ENCODE measurements at regions not wholly inside any gene's neighbourhood (a gene's known extent, or its start where the extent isn't known, plus 50 kb on each side); places are given as distances from the start of the nearest gene placed in this dataset.
"Not testable (repeated sequence)": the region's sequence is repeated elsewhere in the genome, so short reads cannot be mapped to it uniquely, and the experiment has no call there.

DNA sequence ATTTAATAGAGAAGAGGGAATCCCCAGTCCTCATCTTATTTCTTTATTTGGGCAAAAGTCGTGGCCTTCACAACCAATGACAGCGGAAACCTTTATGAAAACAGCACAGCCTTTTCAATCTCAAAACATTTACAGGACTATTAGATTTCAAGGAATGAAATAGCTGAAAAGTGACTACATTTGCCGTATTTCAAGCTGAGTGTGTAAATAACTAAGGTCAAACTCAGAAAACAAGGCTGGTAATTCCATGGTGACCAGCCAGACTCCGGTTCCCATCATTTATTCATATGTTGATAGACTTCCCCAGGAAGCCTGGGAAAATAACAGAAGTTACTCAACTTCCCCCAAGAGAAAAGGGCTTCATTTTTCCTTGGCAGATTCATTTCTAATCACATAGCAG, 457.3 kb upstream of the NFE2L3 start:
- H3K4me3 ChIP-seq (ENCODE audit: low read depth, low read length), result no peak overlapping the region
- DNase-seq (ENCODE audit: low read depth), result no peak
- TF ChIP-seq, protein P1, sequence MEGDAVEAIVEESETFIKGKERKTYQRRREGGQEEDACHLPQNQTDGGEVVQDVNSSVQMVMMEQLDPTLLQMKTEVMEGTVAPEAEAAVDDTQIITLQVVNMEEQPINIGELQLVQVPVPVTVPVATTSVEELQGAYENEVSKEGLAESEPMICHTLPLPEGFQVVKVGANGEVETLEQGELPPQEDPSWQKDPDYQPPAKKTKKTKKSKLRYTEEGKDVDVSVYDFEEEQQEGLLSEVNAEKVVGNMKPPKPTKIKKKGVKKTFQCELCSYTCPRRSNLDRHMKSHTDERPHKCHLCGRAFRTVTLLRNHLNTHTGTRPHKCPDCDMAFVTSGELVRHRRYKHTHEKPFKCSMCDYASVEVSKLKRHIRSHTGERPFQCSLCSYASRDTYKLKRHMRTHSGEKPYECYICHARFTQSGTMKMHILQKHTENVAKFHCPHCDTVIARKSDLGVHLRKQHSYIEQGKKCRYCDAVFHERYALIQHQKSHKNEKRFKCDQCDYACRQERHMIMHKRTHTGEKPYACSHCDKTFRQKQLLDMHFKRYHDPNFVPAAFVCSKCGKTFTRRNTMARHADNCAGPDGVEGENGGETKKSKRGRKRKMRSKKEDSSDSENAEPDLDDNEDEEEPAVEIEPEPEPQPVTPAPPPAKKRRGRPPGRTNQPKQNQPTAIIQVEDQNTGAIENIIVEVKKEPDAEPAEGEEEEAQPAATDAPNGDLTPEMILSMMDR (conservative IDR thresholded peaks at IDR 0.05; ENCODE audit: low read depth, low read length), result no peak

GRCh38 chr7:25696571-25696970, 455.4 kb upstream of the NFE2L3 start:
- TF ChIP-seq, protein P1 (conservative IDR thresholded peaks at IDR 0.05; ENCODE audit: low read depth, low read length), result no peak
- H3K4me3 ChIP-seq (ENCODE audit: low read depth, low read length), result no peak overlapping the region
- no peak for DNase-seq (ENCODE audit: low read depth)

DNA sequence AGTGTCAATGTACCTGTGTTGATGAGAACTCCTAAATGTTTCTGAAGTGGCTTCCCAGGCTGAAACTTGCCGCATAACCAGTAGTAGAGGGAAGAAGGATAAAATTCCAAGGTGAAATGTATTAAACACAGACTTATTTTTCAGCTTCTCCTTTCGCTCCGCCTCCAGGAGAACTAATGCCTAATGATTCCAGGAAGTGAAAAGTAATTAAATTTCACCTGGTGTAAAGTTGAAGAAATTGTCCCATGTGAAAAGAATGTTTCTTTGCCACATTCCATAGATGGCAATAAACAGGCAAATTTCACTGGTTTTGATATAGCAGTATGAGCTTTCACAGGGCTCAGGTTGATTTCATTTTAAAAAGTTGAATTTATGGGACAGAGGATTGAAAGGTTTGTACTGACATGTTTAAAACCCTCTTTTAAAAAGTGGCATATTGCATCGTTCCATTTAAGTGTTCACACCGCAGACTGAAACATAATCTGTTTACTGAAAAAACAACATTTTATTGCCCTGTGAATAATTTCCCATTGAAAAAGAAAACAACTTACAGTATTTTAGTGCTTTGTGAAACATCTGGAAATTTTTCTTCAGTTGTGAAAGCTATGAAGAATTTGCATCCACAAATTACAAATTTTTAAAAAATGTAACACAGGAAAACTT, 453.4 kb upstream of the NFE2L3 start:
- TF ChIP-seq, protein P1 (conservative IDR thresholded peaks at IDR 0.05; ENCODE audit: low read depth, low read length), result no peak
- DNase-seq (ENCODE audit: low read depth), result no peak
- H3K4me3 ChIP-seq (ENCODE audit: low read depth, low read length), result no peak overlapping the region

- not testable (repeated sequence) for DNase-seq (ENCODE audit: low read depth); H3K4me3 ChIP-seq (ENCODE audit: low read depth, low read length)
These were observed 451.9 kb upstream of the NFE2L3 start for GRCh38 chr7:25700141-25700540.

DNA sequence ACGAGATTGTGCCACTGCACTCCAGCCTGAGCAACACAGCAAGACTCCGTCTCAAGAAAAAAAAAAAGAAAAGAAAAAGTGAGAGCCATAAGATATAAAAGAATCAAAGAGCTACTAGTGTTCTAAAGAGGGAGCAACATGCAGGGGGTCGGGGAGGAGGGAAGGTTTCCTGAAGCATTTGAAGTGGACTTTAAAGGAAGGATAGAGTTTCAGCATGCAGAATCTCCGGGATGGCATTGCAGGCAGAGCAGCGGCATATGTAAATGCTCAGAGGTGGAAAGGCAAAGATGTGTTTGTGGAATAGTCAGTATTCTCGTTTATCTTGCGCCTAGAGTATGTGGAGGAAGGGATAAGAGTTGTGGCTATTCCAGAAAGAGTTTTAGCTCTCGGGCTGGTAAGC, 447.6 kb upstream of the NFE2L3 start:
- no peak overlapping the region for H3K4me3 ChIP-seq (ENCODE audit: low read depth, low read length)
- DNase-seq (ENCODE audit: low read depth), result no peak

GRCh38 chr7:25706764-25707163, 445.2 kb upstream of the NFE2L3 start:
- no peak overlapping the region for H3K4me3 ChIP-seq (ENCODE audit: low read depth, low read length)
- TF ChIP-seq, protein P1 (conservative IDR thresholded peaks at IDR 0.05; ENCODE audit: low read depth, low read length), result no peak
- DNase-seq (ENCODE audit: low read depth), result no peak

More for the DNA sequence above, 447.6 kb upstream of the NFE2L3 start:
- TF ChIP-seq, protein P1 (conservative IDR thresholded peaks at IDR 0.05; ENCODE audit: low read depth, low read length), result no peak

DNA sequence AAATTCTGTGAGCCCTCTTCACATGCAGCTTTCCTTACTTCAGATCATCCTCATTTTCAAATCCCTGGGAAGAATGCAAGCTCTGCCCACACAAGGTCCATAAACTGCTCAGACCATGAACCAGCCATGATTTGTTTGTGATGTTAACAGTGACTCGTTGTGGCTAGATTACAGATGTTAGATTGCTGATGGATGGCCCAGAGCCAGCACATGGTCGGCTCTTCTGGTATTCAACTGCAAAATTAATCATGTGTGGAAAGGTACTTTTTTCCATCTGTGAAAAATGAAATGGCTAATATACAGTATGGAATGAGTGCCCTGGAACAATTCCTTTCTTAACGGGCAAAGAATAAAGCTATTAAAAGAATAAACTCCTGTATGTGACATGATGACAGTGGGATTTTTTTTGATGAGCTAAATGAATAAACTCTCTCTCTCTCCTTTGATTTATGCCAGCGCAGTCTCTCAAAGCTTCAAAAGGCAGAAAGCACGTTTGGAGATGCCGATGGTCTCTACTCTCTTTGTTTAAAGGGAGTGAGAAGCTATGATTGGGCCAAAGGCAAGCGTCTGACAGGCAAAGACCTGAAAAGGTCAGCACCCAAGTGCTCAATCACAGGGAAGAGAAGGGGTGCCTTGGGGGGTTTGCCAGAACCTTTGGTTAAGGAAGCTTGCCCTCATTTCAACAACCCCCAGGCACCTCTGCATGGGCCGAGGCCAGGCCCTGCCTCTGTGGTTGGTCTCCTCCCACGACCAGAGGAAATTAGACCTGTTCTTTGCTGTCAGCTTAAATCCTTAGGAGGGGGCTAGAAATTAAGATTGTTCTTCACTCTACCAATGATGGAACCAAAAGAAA, 444.0 kb upstream of the NFE2L3 start:
- no peak for DNase-seq (ENCODE audit: low read depth)

More for the DNA sequence above, 444.0 kb upstream of the NFE2L3 start:
- TF ChIP-seq, protein P1 (conservative IDR thresholded peaks at IDR 0.05; ENCODE audit: low read depth, low read length), result no peak
- H3K4me3 ChIP-seq (ENCODE audit: low read depth, low read length), result no peak overlapping the region
